PC-3 (cell line): ENCODE measurements at regions not wholly inside any gene's neighbourhood (a gene's known extent, or its start where the extent isn't known, plus 50 kb on each side); places are given as distances from the start of the nearest gene placed in this dataset.

ENCODE experiments used
- ATAC-seq: fragments of 200-7000 bp; cut with Tn5 transposase; 2 replicates; pipeline ENCODE4 v1.9.1; 2020; ENCODE audit warnings: mild to moderate bottlenecking, moderate library complexity
- BruUV-seq: library from RNA; stranded (reverse); fragments of 400-500 nt; replicated peaks from 2 replicates; lab custom pipeline; 2021; lab: Mats Ljungman, UMichigan
- CTCF ChIA-PET: fragments of 300-600 bp; sonication (Branson Sonifier 250); formaldehyde crosslinking; loops from one replicate; lab custom pipeline; 2022; ENCODE audit warnings: antibody characterized with exemption; lab: Charles Lee
- POLR2A ChIA-PET: fragments of 300-600 bp; sonication (Branson Sonifier 250); formaldehyde crosslinking; loops from one replicate; lab custom pipeline; 2022; ENCODE audit warnings: antibody characterized with exemption; ENCODE audit not compliant: unreplicated experiment; lab: Charles Lee
- DNase-seq: peaks from one replicate; pipeline ENCODE4 v3.0.0-alpha.2; 2015
- H2AFZ ChIP-seq: fragments of 300-600 bp; sonication (generic); 2 replicates; pipeline ENCODE4 v1.6.0; 2016; ENCODE audit warnings: antibody characterized with exemption, low read length
- H3F3A ChIP-seq: fragments of 300-600 bp; sonication (generic); one replicate; pipeline ENCODE4 v1.6.0; 2017; ENCODE audit warnings: antibody characterized with exemption, low read length, control low read depth, mild to moderate bottlenecking; ENCODE audit not compliant: unreplicated experiment
- H3K27ac ChIP-seq: fragments of 300-600 bp; sonication (generic); 2 replicates; pipeline ENCODE4 v1.5.1; 2016; ENCODE audit warnings: mild to moderate bottlenecking, low read length
- H3K27me3 ChIP-seq: fragments of 300-600 bp; sonication (generic); 2 replicates; pipeline ENCODE4 v1.6.1; 2016; ENCODE audit warnings: low read length, mixed read lengths
- H3K36me3 ChIP-seq: fragments of 300-600 bp; sonication (generic); 2 replicates; pipeline ENCODE4 v1.6.1; 2016; ENCODE audit warnings: low read depth, mixed run types, low read length, mixed read lengths
- H3K4me1 ChIP-seq: fragments of 300-600 bp; sonication (generic); 2 replicates; pipeline ENCODE4 v1.5.1; 2016; ENCODE audit warnings: low read length; ENCODE audit not compliant: insufficient read depth
- H3K4me2 ChIP-seq: fragments of 300-600 bp; sonication (generic); 2 replicates; pipeline ENCODE4 v1.6.0; 2016; ENCODE audit warnings: low read length
- H3K4me3 ChIP-seq: fragments of 300-600 bp; sonication (generic); 2 replicates; pipeline ENCODE4 v1.5.1; 2016; ENCODE audit warnings: mild to moderate bottlenecking, low read length, mixed read lengths
- H3K79me2 ChIP-seq: fragments of 300-600 bp; sonication (generic); 2 replicates; pipeline ENCODE4 v1.6.1; 2017; ENCODE audit warnings: low read length, mixed read lengths
- H3K9ac ChIP-seq: fragments of 300-600 bp; sonication (generic); 2 replicates; pipeline ENCODE4 v1.6.0; 2016; ENCODE audit warnings: mild to moderate bottlenecking, low read length
- H3K9me2 ChIP-seq: fragments of 300-600 bp; sonication (generic); replicated peaks from 2 replicates; pipeline ENCODE4 v1.6.1; 2016; ENCODE audit warnings: mixed run types, low read length, mixed read lengths
- H3K9me3 ChIP-seq: fragments of 300-600 bp; sonication (generic); 2 replicates; pipeline ENCODE4 v1.6.1; 2016; ENCODE audit warnings: low read length, mixed read lengths
- H4K20me1 ChIP-seq: fragments of 300-600 bp; sonication (generic); 2 replicates; pipeline ENCODE4 v1.6.1; 2016; ENCODE audit warnings: low read length, mixed read lengths
- EZH2 ChIP-seq: fragments of 300-600 bp; sonication (generic); IDR thresholded peaks from one replicate; pipeline ENCODE4 v1.6.1; 2017; ENCODE audit warnings: antibody characterized with exemption, mild to moderate bottlenecking, low read length; ENCODE audit not compliant: unreplicated experiment
- EZH2phosphoT487 ChIP-seq: fragments of 300-600 bp; sonication (generic); IDR thresholded peaks from 2 replicates; pipeline ENCODE4 v1.6.1; 2018; ENCODE audit warnings: mild to moderate bottlenecking, antibody characterized with exemption, low read length, borderline replicate concordance
- intact Hi-C: fragments of 100-400 bp; cut with micrococcal nuclease; formaldehyde crosslinking; loops from 2 replicates; pipeline ENCODE4 v1.9.0; 2023
- TF ChIP-seq, protein P1 (sequence below): fragments of 300-600 bp; sonication (generic); conservative IDR thresholded peaks from 2 replicates; pipeline ENCODE4 v1.5.1; 2017; ENCODE audit warnings: antibody characterized with exemption, low read depth, mild to moderate bottlenecking, low read length

DNA sequence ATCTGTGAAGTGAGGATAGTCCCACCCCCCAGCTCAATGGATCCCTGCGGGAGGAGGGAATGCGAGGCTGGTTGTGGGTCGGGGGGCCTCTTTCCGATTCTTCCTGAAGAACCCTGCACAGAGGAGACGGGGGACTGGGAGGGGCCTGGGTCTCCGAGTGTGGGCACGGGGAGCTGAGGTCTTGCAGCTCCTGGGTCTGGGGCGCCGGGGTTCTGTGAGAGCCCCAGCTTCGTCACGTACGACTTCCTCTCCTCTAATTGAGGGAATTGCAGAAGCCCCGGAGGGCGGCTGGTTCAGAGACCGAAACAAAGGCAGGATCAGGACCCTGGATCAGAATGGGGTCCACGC is 66.6 kb downstream of the DIO3 start:
- no peak overlapping the region for H3K27ac ChIP-seq
- H3K9me2 ChIP-seq = no peaks in the 10 kb centered on the region
- POLR2A ChIA-PET = no interaction called here
- no peak for DNase-seq
- H3K4me1 ChIP-seq = peaks cover 3% of the 10 kb centered on the region; the same call in 1 of the 2 replicates
- no peaks in the 10 kb centered on the region for H3K79me2 ChIP-seq
- H4K20me1 ChIP-seq = no peaks in the 10 kb centered on the region
- H3F3A ChIP-seq = no peaks in the 10 kb centered on the region
- ATAC-seq = no peak
- intact Hi-C loops = no loop called here
- H3K9ac ChIP-seq = no peak overlapping the region
- no peaks in the 10 kb centered on the region for H3K27me3 ChIP-seq
- H3K9me3 ChIP-seq = no peaks in the 10 kb centered on the region
- TF ChIP-seq EZH2phosphoT487 = no peak
- TF ChIP-seq, protein P1, sequence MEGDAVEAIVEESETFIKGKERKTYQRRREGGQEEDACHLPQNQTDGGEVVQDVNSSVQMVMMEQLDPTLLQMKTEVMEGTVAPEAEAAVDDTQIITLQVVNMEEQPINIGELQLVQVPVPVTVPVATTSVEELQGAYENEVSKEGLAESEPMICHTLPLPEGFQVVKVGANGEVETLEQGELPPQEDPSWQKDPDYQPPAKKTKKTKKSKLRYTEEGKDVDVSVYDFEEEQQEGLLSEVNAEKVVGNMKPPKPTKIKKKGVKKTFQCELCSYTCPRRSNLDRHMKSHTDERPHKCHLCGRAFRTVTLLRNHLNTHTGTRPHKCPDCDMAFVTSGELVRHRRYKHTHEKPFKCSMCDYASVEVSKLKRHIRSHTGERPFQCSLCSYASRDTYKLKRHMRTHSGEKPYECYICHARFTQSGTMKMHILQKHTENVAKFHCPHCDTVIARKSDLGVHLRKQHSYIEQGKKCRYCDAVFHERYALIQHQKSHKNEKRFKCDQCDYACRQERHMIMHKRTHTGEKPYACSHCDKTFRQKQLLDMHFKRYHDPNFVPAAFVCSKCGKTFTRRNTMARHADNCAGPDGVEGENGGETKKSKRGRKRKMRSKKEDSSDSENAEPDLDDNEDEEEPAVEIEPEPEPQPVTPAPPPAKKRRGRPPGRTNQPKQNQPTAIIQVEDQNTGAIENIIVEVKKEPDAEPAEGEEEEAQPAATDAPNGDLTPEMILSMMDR = no peak
- no peak overlapping the region for H3K4me3 ChIP-seq
- no peak overlapping the region for H2AFZ ChIP-seq
- no peaks in the 10 kb centered on the region for H3K36me3 ChIP-seq
- CTCF ChIA-PET = no interaction called here
- no TSS peak for BruUV-seq
- H3K4me2 ChIP-seq = peak overlapping the region; percentile 80; the same call in 1 of the 2 replicates

DNA sequence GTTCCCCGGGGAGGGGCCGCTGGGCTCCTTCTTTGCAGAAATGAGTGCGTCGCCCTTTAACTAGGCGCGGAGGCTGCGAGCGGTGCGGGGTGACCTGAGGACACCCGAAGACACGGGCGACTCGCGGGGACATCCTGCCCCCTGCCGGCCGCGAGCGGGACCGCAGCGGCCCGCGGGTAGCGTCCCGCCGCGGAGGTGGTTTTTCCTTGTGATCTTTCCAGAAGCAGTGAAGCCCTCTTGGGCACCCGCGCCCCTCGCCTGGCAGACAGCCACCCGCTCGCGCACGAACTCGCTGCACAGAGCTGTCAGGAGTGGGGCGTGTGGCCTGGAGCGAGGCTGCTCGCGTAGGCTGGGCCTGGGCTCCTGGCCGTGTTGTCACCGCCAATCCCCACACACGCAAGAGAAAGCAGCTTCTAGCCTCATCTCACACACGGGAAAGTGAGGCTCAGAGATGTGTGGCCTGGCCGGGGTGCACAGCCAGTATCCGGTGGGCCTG is 67.2 kb downstream of the DIO3 start:
- H3F3A ChIP-seq = no peaks in the 10 kb centered on the region
- no peaks in the 10 kb centered on the region for H3K9me3 ChIP-seq
- BruUV-seq = no TSS peak
- no peak overlapping the region for H3K9ac ChIP-seq
- ChIA-PET POLR2A (no interaction called here), CTCF (interaction anchor here (0.6 to 1.1 kb wide), 3 partner anchors 148 to 785 kb away, joined by 3 to 13 read pairs (median 4); no protein-coding TSS in a partner anchor)
- no peak overlapping the region for H3K27ac ChIP-seq
- no peaks in the 10 kb centered on the region for H3K79me2 ChIP-seq
- peak overlapping the region; percentile 84 for H2AFZ ChIP-seq
- H3K27me3 ChIP-seq = no peaks in the 10 kb centered on the region
- no peaks in the 10 kb centered on the region for H3K36me3 ChIP-seq
- H3K4me2 ChIP-seq = peak overlapping the region; percentile 80
- peak overlapping the region; percentile 41; the same call in 1 of the 2 replicates for H3K4me3 ChIP-seq
- no peak for TF ChIP-seq EZH2
- TF ChIP-seq, protein P1 = peak; percentile 88
- peaks cover 3% of the 10 kb centered on the region; the same call in 1 of the 2 replicates for H3K4me1 ChIP-seq
- DNase-seq = peak; percentile 82
- H3K9me2 ChIP-seq = no peaks in the 10 kb centered on the region
- no peaks in the 10 kb centered on the region for H4K20me1 ChIP-seq
- intact Hi-C loops = no loop called here
- peak; percentile 90 for ATAC-seq

DNA sequence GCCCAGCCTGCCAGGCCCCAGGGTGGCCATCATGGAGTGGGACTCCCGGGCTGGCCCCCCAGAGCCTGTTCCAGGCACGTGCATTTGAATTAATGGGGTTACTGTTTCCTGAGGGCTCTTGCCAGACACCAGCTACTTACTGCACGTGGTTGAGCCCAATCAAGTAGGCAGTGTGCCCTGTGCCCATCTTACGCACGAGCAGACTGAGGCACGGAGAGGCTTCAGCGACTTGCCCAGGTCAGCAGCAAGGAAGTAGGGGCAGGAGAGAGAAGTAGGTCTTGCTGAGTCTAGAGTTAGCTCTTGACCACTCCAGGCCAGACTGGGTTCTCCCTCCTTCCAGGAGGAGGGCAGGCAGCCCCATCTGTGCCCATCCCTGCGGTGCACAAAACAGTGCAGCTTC is 67.7 kb downstream of the DIO3 start:
- Histone ChIP-seq H3K27me3 (no peaks in the 10 kb centered on the region), H3K4me2 (peak overlapping the region; percentile 80), H3K9me2 (no peaks in the 10 kb centered on the region), H3F3A (no peaks in the 10 kb centered on the region), H3K4me3 (no peak overlapping the region; the same call in 1 of the 2 replicates), H3K36me3 (no peaks in the 10 kb centered on the region), H3K4me1 (peaks cover 3% of the 10 kb centered on the region; the same call in 1 of the 2 replicates), H3K9ac (no peak overlapping the region), H2AFZ (peak overlapping the region; percentile 84), H3K27ac (no peak overlapping the region), H3K79me2 (no peaks in the 10 kb centered on the region), H4K20me1 (no peaks in the 10 kb centered on the region), H3K9me3 (no peaks in the 10 kb centered on the region)
- DNase-seq = no peak
- CTCF ChIA-PET = interaction anchor here (0.6 to 1.1 kb wide), 3 partner anchors 148 to 786 kb away, joined by 3 to 13 read pairs (median 4); no protein-coding TSS in a partner anchor
- no TSS peak for BruUV-seq
- no peak for ATAC-seq
- POLR2A ChIA-PET = no interaction called here
- TF ChIP-seq, protein P1 = no peak
- TF ChIP-seq EZH2 = no peak
- no peak for TF ChIP-seq EZH2phosphoT487
- intact Hi-C loops = no loop called here
